ENCODE measurements at regions not wholly inside any gene's neighbourhood (a gene's known extent, or its start where the extent isn't known, plus 50 kb on each side); places are given as distances from the start of the nearest gene placed in this dataset.

DNA sequence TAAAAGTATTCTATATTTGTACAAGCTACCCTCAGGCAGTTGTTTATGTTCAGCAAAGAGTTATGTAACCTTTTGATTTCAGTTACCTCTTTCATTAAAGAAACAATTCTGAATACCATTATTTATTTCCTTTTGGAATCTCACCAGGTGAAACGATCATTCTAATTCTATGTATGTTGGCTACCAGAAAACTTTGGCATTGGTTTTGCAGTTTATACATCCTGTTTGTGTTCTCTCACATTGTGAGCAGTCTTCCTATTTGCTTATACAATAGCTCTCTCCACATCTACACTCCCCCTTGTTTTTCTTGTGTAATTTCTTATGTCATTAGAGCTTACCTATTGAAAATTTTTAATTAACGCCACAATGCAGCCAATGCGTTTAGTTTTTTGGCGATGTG is 276.0 kb upstream of the MPDZ start:
- TF ChIP-seq, protein P1, sequence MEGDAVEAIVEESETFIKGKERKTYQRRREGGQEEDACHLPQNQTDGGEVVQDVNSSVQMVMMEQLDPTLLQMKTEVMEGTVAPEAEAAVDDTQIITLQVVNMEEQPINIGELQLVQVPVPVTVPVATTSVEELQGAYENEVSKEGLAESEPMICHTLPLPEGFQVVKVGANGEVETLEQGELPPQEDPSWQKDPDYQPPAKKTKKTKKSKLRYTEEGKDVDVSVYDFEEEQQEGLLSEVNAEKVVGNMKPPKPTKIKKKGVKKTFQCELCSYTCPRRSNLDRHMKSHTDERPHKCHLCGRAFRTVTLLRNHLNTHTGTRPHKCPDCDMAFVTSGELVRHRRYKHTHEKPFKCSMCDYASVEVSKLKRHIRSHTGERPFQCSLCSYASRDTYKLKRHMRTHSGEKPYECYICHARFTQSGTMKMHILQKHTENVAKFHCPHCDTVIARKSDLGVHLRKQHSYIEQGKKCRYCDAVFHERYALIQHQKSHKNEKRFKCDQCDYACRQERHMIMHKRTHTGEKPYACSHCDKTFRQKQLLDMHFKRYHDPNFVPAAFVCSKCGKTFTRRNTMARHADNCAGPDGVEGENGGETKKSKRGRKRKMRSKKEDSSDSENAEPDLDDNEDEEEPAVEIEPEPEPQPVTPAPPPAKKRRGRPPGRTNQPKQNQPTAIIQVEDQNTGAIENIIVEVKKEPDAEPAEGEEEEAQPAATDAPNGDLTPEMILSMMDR (conservative IDR thresholded peaks at IDR 0.05 in 1 of 2, IDR thresholded peaks at IDR 0.05 in 1 of 2; ENCODE audit: low read depth in 1 of 2, low read length in 2 of 2) = no peak
- TF ChIP-seq EZH2 (IDR thresholded peaks at IDR 0.05; ENCODE audit: low read length, missing control alignments) = no peak
